GM19193 (cell line): ENCODE measurements at regions not wholly inside any gene's neighbourhood (a gene's known extent, or its start where the extent isn't known, plus 50 kb on each side); places are given as distances from the start of the nearest gene placed in this dataset.

ENCODE experiments used
- POLR2A ChIP-seq: IDR thresholded peaks from 4 replicates; pipeline ENCODE4 v1.6.1; 2011; ENCODE audit not compliant: insufficient read depth, insufficient read length; ENCODE audit errors: extremely low read depth

GRCh38 chr12:126704609-126705008, 1562.4 kb upstream of the TMEM132C start:
- no peak for TF ChIP-seq POLR2A

- TF ChIP-seq POLR2A = no peak
These were observed 1560.7 kb upstream of the TMEM132C start for GRCh38 chr12:126706300-126706699.

- no peak for TF ChIP-seq POLR2A
These were observed 1558.5 kb upstream of the TMEM132C start for GRCh38 chr12:126708492-126708896.

GRCh38 chr12:126718365-126718764, 1548.6 kb upstream of the TMEM132C start:
- no peak for TF ChIP-seq POLR2A

GRCh38 chr12:126719912-126720705, 1546.9 kb upstream of the TMEM132C start:
- no peak for TF ChIP-seq POLR2A

GRCh38 chr12:126726481-126727217, 1540.3 kb upstream of the TMEM132C start:
- TF ChIP-seq POLR2A = no peak

GRCh38 chr12:126727218-126728075, 1539.5 kb upstream of the TMEM132C start:
- no peak for TF ChIP-seq POLR2A

- TF ChIP-seq POLR2A = no peak
These were observed 1532.7 kb upstream of the TMEM132C start for GRCh38 chr12:126734296-126734695.

- no peak for TF ChIP-seq POLR2A
These were observed 1532.3 kb upstream of the TMEM132C start for GRCh38 chr12:126734710-126735109.

GRCh38 chr12:126741536-126742240, 1525.3 kb upstream of the TMEM132C start:
- no peak for TF ChIP-seq POLR2A

- TF ChIP-seq POLR2A = no peak
These were observed 1524.7 kb upstream of the TMEM132C start for GRCh38 chr12:126742241-126742641.

- TF ChIP-seq POLR2A = no peak
These were observed 1519.3 kb upstream of the TMEM132C start for GRCh38 chr12:126747530-126748149.

GRCh38 chr12:126752021-126752420, 1514.9 kb upstream of the TMEM132C start:
- TF ChIP-seq POLR2A = no peak

GRCh38 chr12:126757326-126757725, 1509.6 kb upstream of the TMEM132C start:
- no peak for TF ChIP-seq POLR2A
